ENCODE measurements at regions not wholly inside any gene's neighbourhood (a gene's known extent, or its start where the extent isn't known, plus 50 kb on each side); places are given as distances from the start of the nearest gene placed in this dataset.

- no peak for TF ChIP-seq CTCF (IDR thresholded peaks at IDR 0.05; ENCODE audit: poor library complexity)
- TF ChIP-seq EZH2phosphoT487 (IDR thresholded peaks at IDR 0.05; ENCODE audit: low read depth, severe bottlenecking, unreplicated experiment): no peak
Measured at GRCh38 chr5:106940986-106941385, 729.8 kb downstream of the EFNA5 start.
